ENCODE measurements at regions not wholly inside any gene's neighbourhood (a gene's known extent, or its start where the extent isn't known, plus 50 kb on each side); places are given as distances from the start of the nearest gene placed in this dataset.

DNA sequence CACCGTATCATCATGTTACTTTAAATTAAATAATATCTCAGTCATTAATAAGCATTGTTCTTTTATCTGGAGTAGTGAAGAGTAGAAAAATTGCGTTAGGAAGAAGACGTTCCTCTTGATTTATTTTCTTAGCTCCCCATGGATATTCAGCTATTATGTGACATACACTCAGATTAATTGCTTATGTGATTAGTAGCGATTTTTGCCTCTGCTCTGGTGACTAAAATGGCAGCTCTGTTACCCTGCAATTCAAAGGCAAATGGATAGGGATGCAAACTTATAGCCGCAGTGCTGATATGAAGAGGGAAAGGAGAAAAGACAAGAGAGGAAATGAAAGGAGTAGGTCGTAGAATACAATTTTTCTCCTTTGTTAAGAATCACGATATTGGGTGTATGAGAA lies 188.4 kb upstream of the MALRD1 start:
- 66 to 72% methylated on average over 7 of the region's 7 CpGs for WGBS, 2 donors
- no peak overlapping the region for H3K27ac ChIP-seq (ENCODE audit: low read depth in 2 of 2, low read length in 1 of 2)
- H3K9me3 ChIP-seq (ENCODE audit: control insufficient read depth in 2 of 2, insufficient read depth in 1 of 2, low read depth in 1 of 2, low read length in 1 of 2): peaks cover 0 to 2% of the 10 kb centered on the region in 2 donors
- no peak overlapping the region for H3K4me3 ChIP-seq (ENCODE audit: low read depth in 1 of 2, low read length in 2 of 2)
- no peaks in the 10 kb centered on the region for H3K36me3 ChIP-seq (ENCODE audit: control insufficient read depth in 2 of 2, insufficient read depth in 2 of 2, low read length in 1 of 2)
- no peaks in the 10 kb centered on the region for H3K4me1 ChIP-seq (ENCODE audit: control insufficient read depth in 2 of 2, insufficient read depth in 2 of 2, low read length in 1 of 2)
- H3K27me3 ChIP-seq (ENCODE audit: control insufficient read depth in 1 of 2, insufficient read depth in 2 of 2, low read length in 2 of 2): no peaks in the 10 kb centered on the region

GRCh38 chr10:18860631-18861240 lies 187.9 kb upstream of the MALRD1 start:
- Histone ChIP-seq H3K9me3 (ENCODE audit: control insufficient read depth in 2 of 2, insufficient read depth in 1 of 2, low read depth in 1 of 2, low read length in 1 of 2) (peaks cover 0 to 2% of the 10 kb centered on the region in 2 donors), H3K36me3 (ENCODE audit: control insufficient read depth in 2 of 2, insufficient read depth in 2 of 2, low read length in 1 of 2) (no peaks in the 10 kb centered on the region)
- WGBS, 2 donors: 32 to 40% methylated on average over 4 of the region's 4 CpGs

GRCh38 chr10:18861382-18861781 lies 187.2 kb upstream of the MALRD1 start:
- 86 to 94% methylated on average over 2 of the region's 2 CpGs for WGBS, 2 donors
- Histone ChIP-seq H3K27me3 (ENCODE audit: control insufficient read depth in 1 of 2, insufficient read depth in 2 of 2, low read length in 2 of 2) (no peaks in the 10 kb centered on the region), H3K9me3 (ENCODE audit: control insufficient read depth in 2 of 2, insufficient read depth in 1 of 2, low read depth in 1 of 2, low read length in 1 of 2) (peaks cover 0 to 2% of the 10 kb centered on the region in 2 donors), H3K4me3 (ENCODE audit: low read depth in 1 of 2, low read length in 2 of 2) (no peak overlapping the region), H3K4me1 (ENCODE audit: control insufficient read depth in 2 of 2, insufficient read depth in 2 of 2, low read length in 1 of 2) (no peaks in the 10 kb centered on the region), H3K27ac (ENCODE audit: low read depth in 2 of 2, low read length in 1 of 2) (no peak overlapping the region), H3K36me3 (ENCODE audit: control insufficient read depth in 2 of 2, insufficient read depth in 2 of 2, low read length in 1 of 2) (no peaks in the 10 kb centered on the region)

More at GRCh38 chr10:18860631-18861240, 187.9 kb upstream of the MALRD1 start:
- no peaks in the 10 kb centered on the region for H3K27me3 ChIP-seq (ENCODE audit: control insufficient read depth in 1 of 2, insufficient read depth in 2 of 2, low read length in 2 of 2)
- no peaks in the 10 kb centered on the region for H3K4me1 ChIP-seq (ENCODE audit: control insufficient read depth in 2 of 2, insufficient read depth in 2 of 2, low read length in 1 of 2)
- no peak overlapping the region for H3K27ac ChIP-seq (ENCODE audit: low read depth in 2 of 2, low read length in 1 of 2)
- no peak overlapping the region for H3K4me3 ChIP-seq (ENCODE audit: low read depth in 1 of 2, low read length in 2 of 2)

GRCh38 chr10:18866852-18867251 lies 181.7 kb upstream of the MALRD1 start:
- WGBS, 2 donors: 65 to 80% methylated on average over 3 of the region's 3 CpGs
- H3K27me3 ChIP-seq (ENCODE audit: control insufficient read depth in 1 of 2, insufficient read depth in 2 of 2, low read length in 2 of 2): no peaks in the 10 kb centered on the region
- H3K4me3 ChIP-seq (ENCODE audit: low read depth in 1 of 2, low read length in 2 of 2): no peak overlapping the region

DNA sequence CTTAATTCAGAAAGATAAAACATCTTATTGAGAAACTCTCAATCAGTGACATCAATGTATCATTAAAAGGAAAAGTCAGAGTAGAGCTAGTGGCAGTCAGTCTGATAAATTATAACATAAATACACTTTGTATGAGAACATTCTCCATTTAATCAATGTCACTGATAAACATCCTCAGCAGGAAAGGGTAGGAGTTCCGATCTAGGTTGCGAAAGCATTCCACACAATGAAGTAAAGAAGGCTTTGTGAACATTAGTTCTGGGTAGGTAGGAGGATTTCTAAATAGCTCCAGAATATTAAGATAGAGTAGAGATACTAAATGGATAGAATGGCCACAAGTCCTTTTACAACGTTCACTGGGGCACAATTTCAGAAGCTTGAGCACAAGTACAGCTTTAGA lies 179.7 kb upstream of the MALRD1 start:
- WGBS, 2 donors: 70 to 79% methylated on average over 3 of the region's 3 CpGs
- Histone ChIP-seq H3K27ac (ENCODE audit: low read depth in 2 of 2, low read length in 1 of 2) (no peak overlapping the region), H3K27me3 (ENCODE audit: control insufficient read depth in 1 of 2, insufficient read depth in 2 of 2, low read length in 2 of 2) (no peaks in the 10 kb centered on the region), H3K36me3 (ENCODE audit: control insufficient read depth in 2 of 2, insufficient read depth in 2 of 2, low read length in 1 of 2) (no peaks in the 10 kb centered on the region), H3K9me3 (ENCODE audit: control insufficient read depth in 2 of 2, insufficient read depth in 1 of 2, low read depth in 1 of 2, low read length in 1 of 2) (peaks cover 0 to 2% of the 10 kb centered on the region in 2 donors), H3K4me3 (ENCODE audit: low read depth in 1 of 2, low read length in 2 of 2) (no peak overlapping the region), H3K4me1 (ENCODE audit: control insufficient read depth in 2 of 2, insufficient read depth in 2 of 2, low read length in 1 of 2) (no peaks in the 10 kb centered on the region)

More at GRCh38 chr10:18866852-18867251, 181.7 kb upstream of the MALRD1 start:
- Histone ChIP-seq H3K4me1 (ENCODE audit: control insufficient read depth in 2 of 2, insufficient read depth in 2 of 2, low read length in 1 of 2) (no peaks in the 10 kb centered on the region), H3K9me3 (ENCODE audit: control insufficient read depth in 2 of 2, insufficient read depth in 1 of 2, low read depth in 1 of 2, low read length in 1 of 2) (peaks cover 0 to 5% of the 10 kb centered on the region in 2 donors), H3K36me3 (ENCODE audit: control insufficient read depth in 2 of 2, insufficient read depth in 2 of 2, low read length in 1 of 2) (no peaks in the 10 kb centered on the region), H3K27ac (ENCODE audit: low read depth in 2 of 2, low read length in 1 of 2) (no peak overlapping the region)

DNA sequence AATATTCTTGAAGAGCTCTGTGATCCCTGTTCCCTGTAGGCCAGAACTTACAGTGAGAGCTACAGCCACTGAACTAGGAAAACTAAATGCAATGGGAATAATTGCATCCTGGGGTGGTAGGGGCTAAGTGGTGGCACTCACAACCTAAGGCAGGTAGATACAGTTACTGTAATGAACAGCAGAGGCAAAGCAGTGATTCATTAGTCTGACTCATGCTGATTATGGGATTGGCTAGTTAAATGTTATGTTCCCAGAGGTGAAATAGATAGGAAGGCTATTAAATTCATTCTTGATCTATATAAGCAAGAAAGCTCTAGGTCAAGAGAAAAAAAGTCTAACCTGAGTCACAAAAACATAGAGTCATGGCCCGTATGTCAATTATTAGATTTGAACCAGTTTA lies 173.1 kb upstream of the MALRD1 start:
- no peaks in the 10 kb centered on the region for H3K9me3 ChIP-seq (ENCODE audit: control insufficient read depth in 2 of 2, insufficient read depth in 1 of 2, low read depth in 1 of 2, low read length in 1 of 2)
- no peaks in the 10 kb centered on the region for H3K27me3 ChIP-seq (ENCODE audit: control insufficient read depth in 1 of 2, insufficient read depth in 2 of 2, low read length in 2 of 2)
- H3K27ac ChIP-seq (ENCODE audit: low read depth in 2 of 2, low read length in 1 of 2): no peak overlapping the region
- 90 to 95% methylated on average over 1 of the region's 1 CpG for WGBS, 2 donors
- no peaks in the 10 kb centered on the region for H3K4me1 ChIP-seq (ENCODE audit: control insufficient read depth in 2 of 2, insufficient read depth in 2 of 2, low read length in 1 of 2)
- no peak overlapping the region for H3K4me3 ChIP-seq (ENCODE audit: low read depth in 1 of 2, low read length in 2 of 2)
- H3K36me3 ChIP-seq (ENCODE audit: control insufficient read depth in 2 of 2, insufficient read depth in 2 of 2, low read length in 1 of 2): no peaks in the 10 kb centered on the region

DNA sequence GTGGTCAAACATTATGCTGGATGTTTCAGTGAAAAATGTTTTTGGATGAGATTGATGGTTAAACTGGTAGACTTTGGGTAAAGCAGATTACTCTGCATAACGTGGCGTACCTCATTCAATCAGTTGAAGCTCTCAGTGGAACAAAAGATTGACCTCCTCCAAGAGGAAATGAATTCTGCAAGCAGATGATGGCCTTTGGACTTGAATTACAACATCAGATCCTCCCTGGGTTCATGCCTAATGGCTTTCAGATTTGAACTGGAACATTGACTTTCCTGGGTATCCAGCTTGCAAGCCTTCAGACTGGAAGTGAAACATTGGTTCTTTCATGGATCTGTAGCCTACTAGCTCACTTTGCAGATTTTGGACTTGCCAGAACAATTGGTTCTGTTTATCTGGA lies 169.3 kb upstream of the MALRD1 start:
- H3K4me1 ChIP-seq (ENCODE audit: control insufficient read depth in 2 of 2, insufficient read depth in 2 of 2, low read length in 1 of 2): no peaks in the 10 kb centered on the region
- H3K27me3 ChIP-seq (ENCODE audit: control insufficient read depth in 1 of 2, insufficient read depth in 2 of 2, low read length in 2 of 2): no peaks in the 10 kb centered on the region
- WGBS, 2 donors: 65 to 76% methylated on average over 2 of the region's 2 CpGs

GRCh38 chr10:18880530-18880929 lies 168.1 kb upstream of the MALRD1 start:
- Histone ChIP-seq H3K36me3 (ENCODE audit: control insufficient read depth in 2 of 2, insufficient read depth in 2 of 2, low read length in 1 of 2) (no peaks in the 10 kb centered on the region), H3K9me3 (ENCODE audit: control insufficient read depth in 2 of 2, insufficient read depth in 1 of 2, low read depth in 1 of 2, low read length in 1 of 2) (no peaks in the 10 kb centered on the region), H3K27ac (ENCODE audit: low read depth in 2 of 2, low read length in 1 of 2) (no peak overlapping the region), H3K4me1 (ENCODE audit: control insufficient read depth in 2 of 2, insufficient read depth in 2 of 2, low read length in 1 of 2) (no peaks in the 10 kb centered on the region), H3K27me3 (ENCODE audit: control insufficient read depth in 1 of 2, insufficient read depth in 2 of 2, low read length in 2 of 2) (no peaks in the 10 kb centered on the region), H3K4me3 (ENCODE audit: low read depth in 1 of 2, low read length in 2 of 2) (no peak overlapping the region)
- 72 to 81% methylated on average over 16 of the region's 16 CpGs for WGBS, 2 donors

More for the DNA sequence above, 169.3 kb upstream of the MALRD1 start:
- Histone ChIP-seq H3K4me3 (ENCODE audit: low read depth in 1 of 2, low read length in 2 of 2) (no peak overlapping the region), H3K9me3 (ENCODE audit: control insufficient read depth in 2 of 2, insufficient read depth in 1 of 2, low read depth in 1 of 2, low read length in 1 of 2) (no peaks in the 10 kb centered on the region), H3K27ac (ENCODE audit: low read depth in 2 of 2, low read length in 1 of 2) (no peak overlapping the region), H3K36me3 (ENCODE audit: control insufficient read depth in 2 of 2, insufficient read depth in 2 of 2, low read length in 1 of 2) (no peaks in the 10 kb centered on the region)

GRCh38 chr10:18886102-18886501 lies 162.5 kb upstream of the MALRD1 start:
- H3K4me3 ChIP-seq (ENCODE audit: low read depth in 1 of 2, low read length in 2 of 2): no peak overlapping the region
- H3K36me3 ChIP-seq (ENCODE audit: control insufficient read depth in 2 of 2, insufficient read depth in 2 of 2, low read length in 1 of 2): no peaks in the 10 kb centered on the region
- H3K27ac ChIP-seq (ENCODE audit: low read depth in 2 of 2, low read length in 1 of 2): no peak overlapping the region
- peaks cover 0 to 4% of the 10 kb centered on the region in 2 donors for H3K9me3 ChIP-seq (ENCODE audit: control insufficient read depth in 2 of 2, insufficient read depth in 1 of 2, low read depth in 1 of 2, low read length in 1 of 2)
- H3K27me3 ChIP-seq (ENCODE audit: control insufficient read depth in 1 of 2, insufficient read depth in 2 of 2, low read length in 2 of 2): no peaks in the 10 kb centered on the region
- H3K4me1 ChIP-seq (ENCODE audit: control insufficient read depth in 2 of 2, insufficient read depth in 2 of 2, low read length in 1 of 2): no peaks in the 10 kb centered on the region
- 65 to 73% methylated on average over 7 of the region's 7 CpGs for WGBS, 2 donors

DNA sequence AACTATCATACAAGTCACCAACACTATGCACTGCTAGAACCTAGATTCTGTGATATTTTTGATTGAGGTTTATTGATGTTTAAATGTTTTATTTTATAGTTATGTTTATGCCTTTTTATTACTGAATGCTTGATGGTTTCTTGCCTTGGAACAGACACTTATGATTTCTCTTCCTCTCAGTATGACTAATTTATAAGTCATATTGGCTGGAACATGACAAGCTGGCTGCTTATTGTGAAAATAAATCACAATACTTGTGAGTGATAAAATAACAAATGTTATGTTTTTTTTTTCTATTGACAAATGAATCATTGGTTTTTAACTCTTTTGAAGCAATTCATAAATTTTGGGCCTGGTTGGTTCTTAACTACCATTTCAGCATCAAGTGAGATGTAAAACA lies 142.0 kb upstream of the MALRD1 start:
- no peak overlapping the region for H3K27ac ChIP-seq (ENCODE audit: low read depth in 2 of 2, low read length in 1 of 2)
- no peaks in the 10 kb centered on the region for H3K27me3 ChIP-seq (ENCODE audit: control insufficient read depth in 1 of 2, insufficient read depth in 2 of 2, low read length in 2 of 2)
- no peaks in the 10 kb centered on the region for H3K36me3 ChIP-seq (ENCODE audit: control insufficient read depth in 2 of 2, insufficient read depth in 2 of 2, low read length in 1 of 2)
- H3K9me3 ChIP-seq (ENCODE audit: control insufficient read depth in 2 of 2, insufficient read depth in 1 of 2, low read depth in 1 of 2, low read length in 1 of 2): no peaks in the 10 kb centered on the region
- no peaks in the 10 kb centered on the region for H3K4me1 ChIP-seq (ENCODE audit: control insufficient read depth in 2 of 2, insufficient read depth in 2 of 2, low read length in 1 of 2)
- no peak overlapping the region for H3K4me3 ChIP-seq (ENCODE audit: low read depth in 1 of 2, low read length in 2 of 2)

Measured in esophagus (tissue), 2 donors.